SK-N-SH (cell line): ENCODE measurements at regions not wholly inside any gene's neighbourhood (a gene's known extent, or its start where the extent isn't known, plus 50 kb on each side); places are given as distances from the start of the nearest gene placed in this dataset.
A peak's percentile ranks its signal among the peaks of the same experiment; 100 is the strongest.

ENCODE experiments used
- CTCF ChIA-PET: fragments of 300-600, 350-600 bp; formaldehyde crosslinking; extraction: SDS; loops from one replicate; lab custom pipeline; 2021; lab: Yijun Ruan, JAX
- POLR2A ChIA-PET: fragments of 350-600 bp; sonication (Branson Sonifier 250); formaldehyde crosslinking; extraction: SDS; loops from one replicate; lab custom pipeline; 2020; ENCODE audit warnings: antibody characterized with exemption, inconsistent platforms; lab: Yijun Ruan, JAX
- DNase-seq: peaks from one replicate; pipeline ENCODE4 v3.0.0; 2012
- H2AFZ ChIP-seq: fragments of 200-600 bp; sonication (generic); 2 replicates; pipeline ENCODE4 v1.8.1; 2016; ENCODE audit warnings: antibody characterized with exemption, mild to moderate bottlenecking, low read depth
- H3F3A ChIP-seq: fragments of 200-600 bp; sonication (generic); replicated peaks from 2 replicates; pipeline ENCODE3; 2016; ENCODE audit warnings: antibody characterized with exemption, mild to moderate bottlenecking; ENCODE audit not compliant: insufficient read depth
- H3K27ac ChIP-seq, 2 experiments: fragments of 200-500 bp in 1 of 2; fragments of 200-600 bp in 1 of 2; sonication (Bioruptor generic) in 1 of 2; sonication (generic), shearing (Covaris generic) in 1 of 2; 2 replicates each; pipeline versions ENCODE4 v1.5.1 to v1.6.1; 2014 to 2016; ENCODE audit warnings: low read depth in 2 of 2, inconsistent platforms in 1 of 2, low read length in 1 of 2, mild to moderate bottlenecking in 1 of 2, mixed read lengths in 1 of 2
- H3K27me3 ChIP-seq: fragments of 200-600 bp; sonication (generic), shearing (Covaris generic); 2 replicates; pipeline ENCODE4 v1.6.1; 2016; ENCODE audit warnings: mixed run types; ENCODE audit not compliant: insufficient read depth
- H3K36me3 ChIP-seq, 2 experiments: fragments of 200-500 bp in 1 of 2; fragments of 200-600 bp in 1 of 2; sonication (Bioruptor generic) in 1 of 2; sonication (generic) in 1 of 2; replicated peaks in 1 of 2; 2 replicates each; pipeline versions ENCODE3 to v1.5.1; 2014 to 2016; ENCODE audit warnings: low read length in 1 of 2, mild to moderate bottlenecking in 1 of 2; ENCODE audit not compliant: insufficient read depth in 2 of 2, control insufficient read depth in 1 of 2
- H3K4me1 ChIP-seq, 2 experiments: fragments of 200-500 bp in 1 of 2; fragments of 200-600 bp in 1 of 2; sonication (Bioruptor generic) in 1 of 2; sonication (generic), shearing (Covaris generic) in 1 of 2; 2 replicates each; pipeline versions ENCODE4 v1.5.1 to v1.6.1; 2014 to 2016; ENCODE audit warnings: low read depth in 1 of 2, low read length in 1 of 2, mixed run types in 1 of 2; ENCODE audit not compliant: insufficient read depth in 2 of 2, control insufficient read depth in 1 of 2
- H3K4me2 ChIP-seq: fragments of 200-600 bp; sonication (generic), shearing (Covaris generic); 2 replicates; pipeline ENCODE4 v1.6.1; 2017; ENCODE audit warnings: mixed run types
- H3K4me3 ChIP-seq, 2 experiments: fragments of 200-500 bp in 1 of 2; fragments of 200-600 bp in 1 of 2; sonication (Bioruptor generic) in 1 of 2; sonication (generic), shearing (Covaris generic) in 1 of 2; 2 replicates each; pipeline versions ENCODE4 v1.5.1 to v1.8.1; 2014 to 2016; ENCODE audit warnings: low read depth in 2 of 2, inconsistent platforms in 1 of 2, low read length in 1 of 2, mild to moderate bottlenecking in 1 of 2, mixed read lengths in 1 of 2, moderate library complexity in 1 of 2
- H3K79me2 ChIP-seq: fragments of 200-600 bp; sonication (generic); 2 replicates; pipeline ENCODE4 v1.8.1; 2017; ENCODE audit warnings: mild to moderate bottlenecking; ENCODE audit not compliant: insufficient read depth
- H3K9ac ChIP-seq: fragments of 200-600 bp; sonication (generic); 2 replicates; pipeline ENCODE4 v1.6.1; 2017; ENCODE audit warnings: mixed run types
- H3K9me2 ChIP-seq: fragments of 200-600 bp; sonication (generic); 2 replicates; pipeline ENCODE4 v1.6.1; 2017; ENCODE audit warnings: mixed run types
- H3K9me3 ChIP-seq: fragments of 200-600 bp; sonication (generic); 2 replicates; pipeline ENCODE4 v1.6.1; 2017; ENCODE audit warnings: mixed run types, mild to moderate bottlenecking, moderate library complexity
- H4K20me1 ChIP-seq: fragments of 200-600 bp; sonication (generic); 2 replicates; pipeline ENCODE4 v1.6.1; 2017; ENCODE audit warnings: mild to moderate bottlenecking, mixed run types; ENCODE audit not compliant: insufficient read depth
- CHD2 ChIP-seq: fragments of 150-350 bp; IDR thresholded peaks from 2 replicates; pipeline ENCODE4 v1.6.1; 2018; ENCODE audit warnings: low read length; ENCODE audit not compliant: partially characterized antibody
- EZH2phosphoT487 ChIP-seq: fragments of 200-600 bp; sonication (generic); IDR thresholded peaks from 2 replicates; pipeline ENCODE4 v1.6.1; 2017; ENCODE audit warnings: low read depth, mixed run types, mild to moderate bottlenecking, antibody characterized with exemption, moderate library complexity, borderline replicate concordance
- GABPA ChIP-seq: IDR thresholded peaks from 2 replicates; pipeline ENCODE4 v1.4.0; 2012; ENCODE audit warnings: low read depth, mild to moderate bottlenecking
- GATA2 ChIP-seq: sonication (generic); formaldehyde crosslinking; IDR thresholded peaks from 2 replicates; pipeline ENCODE4 v1.5.0; 2020; ENCODE audit warnings: mild to moderate bottlenecking, missing genetic modification reagents
- IRF3 ChIP-seq: fragments of 150-350 bp; IDR thresholded peaks from 2 replicates; pipeline ENCODE4 v1.6.1; 2016; ENCODE audit warnings: mild to moderate bottlenecking, low read depth, low read length
- MXI1 ChIP-seq: IDR thresholded peaks from 2 replicates; pipeline ENCODE4 v1.6.1; 2012; ENCODE audit warnings: mild to moderate bottlenecking, low read depth, low read length, improper control_type of control experiment
- NFIC ChIP-seq: IDR thresholded peaks from 2 replicates; pipeline ENCODE4 v1.4.0; 2012; ENCODE audit warnings: borderline replicate concordance
- REST ChIP-seq: IDR thresholded peaks from 2 replicates; pipeline ENCODE4 v1.6.1; 2012; ENCODE audit warnings: mild to moderate bottlenecking, low read depth, low read length, moderate library complexity
- RFX5 ChIP-seq: IDR thresholded peaks from 2 replicates; pipeline ENCODE4 v1.6.1; 2012; ENCODE audit warnings: mild to moderate bottlenecking, improper control_type of control experiment, low read length
- TCF12 ChIP-seq: IDR thresholded peaks from 2 replicates; pipeline ENCODE4 v1.4.0; 2012
- TEAD4 ChIP-seq: IDR thresholded peaks from 2 replicates; pipeline ENCODE4 v1.4.0; 2012; ENCODE audit warnings: mild to moderate bottlenecking, borderline replicate concordance; ENCODE audit not compliant: insufficient read depth
- USF1 ChIP-seq: IDR thresholded peaks from 2 replicates; pipeline ENCODE4 v1.4.0; 2012; ENCODE audit warnings: low read depth, borderline replicate concordance
- USF2 ChIP-seq: fragments of 150-350 bp; IDR thresholded peaks from 2 replicates; pipeline ENCODE4 v1.6.1; 2017; ENCODE audit warnings: antibody characterized with exemption, low read length, low read depth, borderline replicate concordance
- WGBS: methylation state at CpG from one replicate; pipeline ENCODE4 v1.1.6; 2017; ENCODE audit warnings: low lambda C conversion rate; 5-methylcytosine and 5-hydroxymethylcytosine counted together

GRCh38 chr16:5354645-5355044 lies 257.1 kb upstream of the EEF2KMT start:
- Histone ChIP-seq H4K20me1 (no peaks in the 10 kb centered on the region), H3K36me3 (no peaks in the 10 kb centered on the region), H3K9ac (no peak overlapping the region), H3K4me1 (peaks cover 0 to 7% of the 10 kb centered on the region in 2 experiments; a peak in 1 of 4 replicates), H3K27me3 (no peaks in the 10 kb centered on the region), H2AFZ (no peak overlapping the region), H3K9me3 (no peaks in the 10 kb centered on the region), H3K4me3 (no peak overlapping the region), H3F3A (no peaks in the 10 kb centered on the region), H3K79me2 (no peaks in the 10 kb centered on the region), H3K4me2 (no peak overlapping the region), H3K9me2 (no peaks in the 10 kb centered on the region), H3K27ac (no peak overlapping the region)
- ChIA-PET CTCF (interaction anchor here (1.1 kb wide), 1 partner anchor 27 kb away, joined by 3 read pairs; no protein-coding TSS in a partner anchor), POLR2A (no interaction called here)
- TF ChIP-seq REST (no peak), USF2 (no peak), USF1 (no peak), EZH2phosphoT487 (no peak)
- DNase-seq: no peak
- WGBS: 22% methylated on average over 5 of the region's 5 CpGs

- POLR2A ChIA-PET: no interaction called here
- no peaks in the 10 kb centered on the region for H3F3A ChIP-seq
- CTCF ChIA-PET: no interaction called here
- TF ChIP-seq USF2 (no peak), GABPA (no peak), RFX5 (no peak), CHD2 (no peak), TEAD4 (no peak), GATA2 (no peak), MXI1 (no peak), TCF12 (no peak), NFIC (no peak), REST (no peak), IRF3 (no peak)
Observed at GRCh38 chr16:5349670-5350517, 252.3 kb upstream of the EEF2KMT start.

More at GRCh38 chr16:5349670-5350517, 252.3 kb upstream of the EEF2KMT start:
- H3K79me2 ChIP-seq: no peaks in the 10 kb centered on the region
- peaks cover 0 to 9% of the 10 kb centered on the region in 2 experiments; a peak in 1 of 4 replicates for H3K4me1 ChIP-seq
- no peak overlapping the region for H3K4me3 ChIP-seq
- no peak overlapping the region for H2AFZ ChIP-seq
- H3K36me3 ChIP-seq: no peaks in the 10 kb centered on the region
- no peak overlapping the region for H3K9ac ChIP-seq
- no peaks in the 10 kb centered on the region for H3K9me2 ChIP-seq
- WGBS: 18% methylated on average over 11 of the region's 11 CpGs
- H3K27me3 ChIP-seq: no peaks in the 10 kb centered on the region
- no peak overlapping the region for H3K4me2 ChIP-seq
- H3K27ac ChIP-seq: no peak overlapping the region
- no peaks in the 10 kb centered on the region for H4K20me1 ChIP-seq
- DNase-seq: peak; percentile 21
- H3K9me3 ChIP-seq: no peaks in the 10 kb centered on the region
